ENCODE measurements at regions not wholly inside any gene's neighbourhood (a gene's known extent, or its start where the extent isn't known, plus 50 kb on each side); places are given as distances from the start of the nearest gene placed in this dataset.
A peak's percentile ranks its signal among the peaks of the same experiment; 100 is the strongest.
"Not testable (repeated sequence)": the region's sequence is repeated elsewhere in the genome, so short reads cannot be mapped to it uniquely, and the experiment has no call there.

- FAIRE-seq = no peak
Observed at GRCh38 chr4:94015956-94016355, 187.4 kb downstream of the ATOH1 start.

GRCh38 chr4:94032754-94033153 is 174.9 kb upstream of the SMARCAD1 start:
- no peak for FAIRE-seq

GRCh38 chr4:94036964-94037363 is 170.7 kb upstream of the SMARCAD1 start:
- FAIRE-seq = no peak

GRCh38 chr4:94038195-94038594 is 169.5 kb upstream of the SMARCAD1 start:
- no peak for FAIRE-seq

GRCh38 chr4:94039226-94039625 is 168.4 kb upstream of the SMARCAD1 start:
- no peak for FAIRE-seq

GRCh38 chr4:94044471-94044870 is 163.2 kb upstream of the SMARCAD1 start:
- not testable (repeated sequence) for FAIRE-seq

GRCh38 chr4:94063084-94063483 is 144.6 kb upstream of the SMARCAD1 start:
- no peak for FAIRE-seq

- FAIRE-seq = no peak
Observed at GRCh38 chr4:94068753-94069719, 138.6 kb upstream of the SMARCAD1 start.

- FAIRE-seq = no peak
Observed at GRCh38 chr4:94076498-94076897, 131.2 kb upstream of the SMARCAD1 start.

GRCh38 chr4:94084155-94084554 is 123.5 kb upstream of the SMARCAD1 start:
- no peak for FAIRE-seq

GRCh38 chr4:94099141-94099540 is 108.5 kb upstream of the SMARCAD1 start:
- FAIRE-seq = not testable (repeated sequence)

- no peak for FAIRE-seq
Observed at GRCh38 chr4:94112644-94113043, 95.0 kb upstream of the SMARCAD1 start.

- FAIRE-seq = no peak
Observed at GRCh38 chr4:94115687-94116086, 92.0 kb upstream of the SMARCAD1 start.

- FAIRE-seq = no peak
Observed at GRCh38 chr4:94116842-94117241, 90.8 kb upstream of the SMARCAD1 start.

- no peak for FAIRE-seq
Observed at GRCh38 chr4:94126669-94127068, 81.0 kb upstream of the SMARCAD1 start.

- peak; percentile 25 for FAIRE-seq
Observed at GRCh38 chr4:94127707-94128328, 79.8 kb upstream of the SMARCAD1 start.

GRCh38 chr4:94131212-94131611 is 76.5 kb upstream of the SMARCAD1 start:
- no peak for FAIRE-seq

GRCh38 chr4:94135701-94136100 is 72.0 kb upstream of the SMARCAD1 start:
- FAIRE-seq = no peak

- no peak for FAIRE-seq
Observed at GRCh38 chr4:94139931-94140612, 67.6 kb upstream of the SMARCAD1 start.

GRCh38 chr4:94141001-94141400 is 66.7 kb upstream of the SMARCAD1 start:
- FAIRE-seq = no peak

- FAIRE-seq = not testable (repeated sequence)
Observed at GRCh38 chr4:94148052-94148451, 59.6 kb upstream of the SMARCAD1 start.

GRCh38 chr4:94152466-94152865 is 55.2 kb upstream of the SMARCAD1 start:
- FAIRE-seq = no peak

- not testable (repeated sequence) for FAIRE-seq
Observed at GRCh38 chr4:94155404-94155803, 52.3 kb upstream of the SMARCAD1 start.

GRCh38 chr4:94156826-94157225 is 50.8 kb upstream of the SMARCAD1 start:
- no peak for FAIRE-seq

All from TTC549 (cell line).